CD14-positive monocyte (primary cell): ENCODE measurements at regions not wholly inside any gene's neighbourhood (a gene's known extent, or its start where the extent isn't known, plus 50 kb on each side); places are given as distances from the start of the nearest gene placed in this dataset.

Experiments
- DNase-seq, 3 donors: peaks; one replicate each; pipeline ENCODE4 v3.0.0-alpha.2; 2011 to 2022
- H2AFZ ChIP-seq: 2 replicates; pipeline ENCODE4 v1.6.0; 2012; ENCODE audit warnings: mild to moderate bottlenecking, low read depth, low read length, inconsistent platforms; ENCODE audit not compliant: insufficient read depth, poor library complexity, severe bottlenecking
- H3K27ac ChIP-seq, 2 donors: 1 replicate in 1 of 2; 2 replicates in 1 of 2; pipeline ENCODE4 v1.5.1; 2012 to 2013; ENCODE audit warnings: low read length in 2 of 2, control low read depth in 1 of 2, inconsistent platforms in 1 of 2, low read depth in 1 of 2, mild to moderate bottlenecking in 1 of 2
- H3K27me3 ChIP-seq, 2 donors: one replicate each; pipeline versions ENCODE4 v1.6.0 to v1.6.1; 2011 to 2013; ENCODE audit warnings: low read length in 2 of 2; ENCODE audit not compliant: control insufficient read depth in 2 of 2, insufficient read depth in 2 of 2
- H3K36me3 ChIP-seq, 2 donors: replicated peaks in 1 of 2; 1 replicate in 1 of 2; 2 replicates in 1 of 2; pipeline versions ENCODE4 v1.5.1 to v1.6.1; 2012 to 2013; ENCODE audit warnings: low read length in 2 of 2, control low read depth in 1 of 2, inconsistent platforms in 1 of 2, mild to moderate bottlenecking in 1 of 2; ENCODE audit not compliant: insufficient read depth in 2 of 2, control insufficient read depth in 1 of 2
- H3K4me1 ChIP-seq, 2 donors: 1 replicate in 1 of 2; 2 replicates in 1 of 2; pipeline versions ENCODE4 v1.5.1 to v1.6.1; 2012 to 2013; ENCODE audit warnings: low read length in 2 of 2, control low read depth in 1 of 2, inconsistent platforms in 1 of 2, mild to moderate bottlenecking in 1 of 2, moderate library complexity in 1 of 2; ENCODE audit not compliant: insufficient read depth in 2 of 2, control insufficient read depth in 1 of 2
- H3K4me2 ChIP-seq: replicated peaks from 2 replicates; pipeline ENCODE3; 2012; ENCODE audit warnings: low read length, moderate library complexity, mild to moderate bottlenecking; ENCODE audit not compliant: poor library complexity, severe bottlenecking; ENCODE audit errors: extremely low read depth
- H3K4me3 ChIP-seq, 3 experiments: fragments of 200-600 bp in 1 of 3; sonication (generic) in 1 of 3; replicated peaks in 1 of 3; 1 replicate in 2 of 3; 2 replicates in 1 of 3; pipeline ENCODE4 v1.5.1; 2011 to 2013; ENCODE audit warnings: low read length in 3 of 3, mild to moderate bottlenecking in 3 of 3, control low read depth in 2 of 3, low read depth in 2 of 3, inconsistent platforms in 1 of 3, moderate library complexity in 1 of 3
- H3K79me2 ChIP-seq: 2 replicates; pipeline ENCODE4 v1.6.0; 2012; ENCODE audit warnings: mild to moderate bottlenecking, control low read depth, inconsistent platforms, low read length, moderate library complexity; ENCODE audit not compliant: insufficient read depth
- H3K9ac ChIP-seq: 2 replicates; pipeline ENCODE4 v1.6.0; 2017; ENCODE audit warnings: low read length, mild to moderate bottlenecking; ENCODE audit not compliant: insufficient read depth, poor library complexity, severe bottlenecking
- H3K9me3 ChIP-seq, 2 donors: replicated peaks in 1 of 2; 1 replicate in 1 of 2; 2 replicates in 1 of 2; pipeline versions ENCODE4 v1.5.1 to v1.6.1; 2012 to 2013; ENCODE audit warnings: low read length in 2 of 2, control low read depth in 1 of 2; ENCODE audit not compliant: control insufficient read depth in 1 of 2, insufficient read depth in 1 of 2
- H4K20me1 ChIP-seq: 2 replicates; pipeline ENCODE4 v1.6.0; 2012; ENCODE audit warnings: mild to moderate bottlenecking, low read length, control low read depth, moderate library complexity; ENCODE audit not compliant: insufficient read depth
- H3K27ac Mint-ChIP-seq, 7 donors: one replicate each; pipeline ENCODE4 v1.8.0; 2020; ENCODE audit warnings: mild to moderate bottlenecking in 7 of 7, mixed read lengths in 7 of 7, moderate library complexity in 6 of 7, inconsistent platforms in 2 of 7
- H3K27me3 Mint-ChIP-seq, 3 donors: one replicate each; pipeline ENCODE4 v1.8.0; 2021 to 2022; ENCODE audit warnings: low read depth in 3 of 3, mild to moderate bottlenecking in 3 of 3, mixed read lengths in 3 of 3, moderate library complexity in 3 of 3, inconsistent platforms in 1 of 3
- H3K36me3 Mint-ChIP-seq, 2 donors: one replicate each; pipeline ENCODE4 v1.8.0; 2020; ENCODE audit warnings: mixed read lengths in 2 of 2, inconsistent platforms in 1 of 2, mild to moderate bottlenecking in 1 of 2
- H3K4me1 Mint-ChIP-seq: one replicate; pipeline ENCODE4 v1.8.0; 2020; ENCODE audit warnings: mild to moderate bottlenecking, mixed read lengths
- H3K4me3 Mint-ChIP-seq, 2 donors: one replicate each; pipeline ENCODE4 v1.8.0; 2020; ENCODE audit warnings: mild to moderate bottlenecking in 2 of 2, mixed read lengths in 2 of 2, moderate library complexity in 1 of 2
- H3K9me3 Mint-ChIP-seq, 7 donors: one replicate each; pipeline ENCODE4 v1.8.0; 2020 to 2022; ENCODE audit warnings: mixed read lengths in 7 of 7, mild to moderate bottlenecking in 6 of 7, moderate library complexity in 6 of 7, inconsistent platforms in 2 of 7
- WGBS: methylation state at CpG from one replicate; pipeline ENCODE4 v1.1.5; 2013; ENCODE audit warnings: missing lambda C conversion rate; ENCODE audit not compliant: insufficient coverage; 5-methylcytosine and 5-hydroxymethylcytosine counted together
- intact Hi-C, 2 donors: fragments of 100-400 bp; cut with micrococcal nuclease; formaldehyde crosslinking; loops; one replicate each; pipeline versions ENCODE4 v1.15.0 to v1.15.1; 2023
- TF ChIP-seq, protein P1 (sequence below): fragments of 200-600 bp; IDR thresholded peaks from one replicate; pipeline ENCODE4 v1.8.0; 2022; ENCODE audit warnings: antibody characterized with exemption, mild to moderate bottlenecking

GRCh38 chr22:27350306-27350705, 451.2 kb downstream of the MN1 start:
- no peak overlapping the region for H3K4me3 ChIP-seq
- no peak overlapping the region for H2AFZ ChIP-seq
- no peaks in the 10 kb centered on the region for H3K27me3 ChIP-seq
- no peak for DNase-seq
- Mint-ChIP-seq H3K9me3 (peaks cover 0 to 8% (median 6%) of the 10 kb centered on the region in 7 donors), H3K27me3 (peaks cover 2 to 7% (median 2%) of the 10 kb centered on the region in 3 donors), H3K4me3 (no peak overlapping the region), H3K27ac (no peak overlapping the region), H3K4me1 (no peaks in the 10 kb centered on the region), H3K36me3 (no peaks in the 10 kb centered on the region)
- H3K36me3 ChIP-seq = no peaks in the 10 kb centered on the region
- no peaks in the 10 kb centered on the region for H3K4me1 ChIP-seq
- H3K27ac ChIP-seq = no peak overlapping the region
- H3K9ac ChIP-seq = no peak overlapping the region
- H3K9me3 ChIP-seq = peaks cover 0 to 7% of the 10 kb centered on the region in 2 donors
- TF ChIP-seq, protein P1, sequence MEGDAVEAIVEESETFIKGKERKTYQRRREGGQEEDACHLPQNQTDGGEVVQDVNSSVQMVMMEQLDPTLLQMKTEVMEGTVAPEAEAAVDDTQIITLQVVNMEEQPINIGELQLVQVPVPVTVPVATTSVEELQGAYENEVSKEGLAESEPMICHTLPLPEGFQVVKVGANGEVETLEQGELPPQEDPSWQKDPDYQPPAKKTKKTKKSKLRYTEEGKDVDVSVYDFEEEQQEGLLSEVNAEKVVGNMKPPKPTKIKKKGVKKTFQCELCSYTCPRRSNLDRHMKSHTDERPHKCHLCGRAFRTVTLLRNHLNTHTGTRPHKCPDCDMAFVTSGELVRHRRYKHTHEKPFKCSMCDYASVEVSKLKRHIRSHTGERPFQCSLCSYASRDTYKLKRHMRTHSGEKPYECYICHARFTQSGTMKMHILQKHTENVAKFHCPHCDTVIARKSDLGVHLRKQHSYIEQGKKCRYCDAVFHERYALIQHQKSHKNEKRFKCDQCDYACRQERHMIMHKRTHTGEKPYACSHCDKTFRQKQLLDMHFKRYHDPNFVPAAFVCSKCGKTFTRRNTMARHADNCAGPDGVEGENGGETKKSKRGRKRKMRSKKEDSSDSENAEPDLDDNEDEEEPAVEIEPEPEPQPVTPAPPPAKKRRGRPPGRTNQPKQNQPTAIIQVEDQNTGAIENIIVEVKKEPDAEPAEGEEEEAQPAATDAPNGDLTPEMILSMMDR = no peak
- no peak overlapping the region for H3K4me2 ChIP-seq
- intact Hi-C loops = no loop called here
- H3K79me2 ChIP-seq = no peaks in the 10 kb centered on the region
- no peaks in the 10 kb centered on the region for H4K20me1 ChIP-seq

DNA sequence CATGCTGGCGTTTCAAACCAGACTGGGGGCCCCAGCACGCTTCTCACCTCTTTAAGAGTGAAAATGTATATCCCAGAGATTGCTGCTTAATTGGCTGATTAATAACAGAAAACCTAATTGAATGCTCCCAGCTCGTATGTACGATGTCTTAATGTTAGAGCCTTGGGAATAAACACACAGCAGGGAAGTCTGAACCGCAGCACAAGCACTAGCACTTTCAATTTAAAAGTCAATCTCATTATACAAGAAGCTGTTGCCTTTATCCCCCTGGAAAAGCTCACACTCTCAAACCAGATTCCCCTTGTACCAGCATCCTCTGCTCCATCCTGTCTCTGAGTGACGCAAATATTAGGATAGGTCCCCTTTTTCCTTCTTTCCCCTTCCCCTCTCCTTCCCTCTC, 449.1 kb downstream of the MN1 start:
- H4K20me1 ChIP-seq = no peaks in the 10 kb centered on the region
- H3K36me3 ChIP-seq = no peaks in the 10 kb centered on the region
- no peaks in the 10 kb centered on the region for H3K4me1 ChIP-seq
- no peak overlapping the region for H3K4me3 ChIP-seq
- TF ChIP-seq, protein P1 = no peak
- H3K27ac ChIP-seq = no peak overlapping the region
- H3K36me3 Mint-ChIP-seq = no peaks in the 10 kb centered on the region
- peaks cover 0 to 12% of the 10 kb centered on the region in 2 donors for H3K9me3 ChIP-seq
- no peak overlapping the region for H2AFZ ChIP-seq
- no peaks in the 10 kb centered on the region for H3K27me3 ChIP-seq
- H3K27me3 Mint-ChIP-seq = peaks cover 2 to 7% (median 2%) of the 10 kb centered on the region in 3 donors
- no peaks in the 10 kb centered on the region for H3K79me2 ChIP-seq
- H3K4me1 Mint-ChIP-seq = no peaks in the 10 kb centered on the region
- DNase-seq = no peak
- intact Hi-C loops = no loop called here
- no peak overlapping the region for H3K4me2 ChIP-seq
- 78% methylated on average over 4 of the region's 6 CpGs for WGBS
- H3K4me3 Mint-ChIP-seq = no peak overlapping the region
- H3K9me3 Mint-ChIP-seq = peaks cover 5 to 24% (median 8%) of the 10 kb centered on the region in 7 donors
- no peak overlapping the region for H3K9ac ChIP-seq
- no peak overlapping the region for H3K27ac Mint-ChIP-seq
